MM.1S (cell line): ENCODE measurements at regions not wholly inside any gene's neighbourhood (a gene's known extent, or its start where the extent isn't known, plus 50 kb on each side); places are given as distances from the start of the nearest gene placed in this dataset.

Experiments used
- CTCF ChIP-seq: fragments of 300-600 bp; sonication (generic); IDR thresholded peaks from 2 replicates; pipeline ENCODE4 v1.5.1; 2016; ENCODE audit warnings: antibody characterized with exemption, low read length, mixed read lengths
- EZH2 ChIP-seq: fragments of 300-600 bp; sonication (generic); optimal IDR thresholded peaks from 2 replicates; pipeline ENCODE3; 2017; ENCODE audit warnings: low read depth, mild to moderate bottlenecking, antibody characterized with exemption, low read length, mixed read lengths
- EZH2phosphoT487 ChIP-seq: fragments of 300-600 bp; sonication (generic); IDR thresholded peaks from 2 replicates; pipeline ENCODE4 v1.6.1; 2018; ENCODE audit warnings: antibody characterized with exemption, low read length

DNA sequence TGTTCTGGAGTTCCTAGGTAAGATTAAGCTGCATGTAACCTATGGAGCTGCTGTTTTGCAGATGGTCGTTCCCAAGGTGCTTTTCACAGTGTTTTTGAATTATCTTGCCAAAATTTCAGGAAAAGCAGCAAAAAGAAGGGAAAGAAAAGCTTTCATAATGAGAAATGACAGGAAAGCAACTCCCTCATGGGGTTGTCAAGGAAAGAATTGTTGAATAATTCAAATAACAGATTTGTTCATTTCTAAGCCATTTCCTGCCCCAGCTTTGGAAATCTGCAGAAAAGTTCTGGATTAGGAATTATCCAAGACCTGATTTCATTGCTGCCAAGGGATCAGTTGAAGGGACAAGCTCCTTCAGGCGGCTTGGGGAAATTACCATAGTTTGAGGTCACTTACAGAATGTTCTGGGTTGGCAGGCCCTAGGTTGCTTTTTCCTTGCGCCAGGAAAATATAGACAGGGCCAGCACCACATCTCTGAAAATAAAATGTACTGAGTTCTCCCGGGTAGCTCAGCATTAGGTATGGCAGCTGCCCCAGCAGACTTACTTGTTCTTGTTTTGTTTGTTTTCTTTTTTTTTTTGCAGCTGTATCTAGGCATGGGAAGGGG is 354.7 kb downstream of the STIM2 start:
- TF ChIP-seq CTCF, result no peak
- TF ChIP-seq EZH2, result no peak
- no peak for TF ChIP-seq EZH2phosphoT487
